ENCODE measurements at regions not wholly inside any gene's neighbourhood (a gene's known extent, or its start where the extent isn't known, plus 50 kb on each side); places are given as distances from the start of the nearest gene placed in this dataset.
"Not testable (repeated sequence)": the region's sequence is repeated elsewhere in the genome, so short reads cannot be mapped to it uniquely, and the experiment has no call there.

- not testable (repeated sequence) for DNase-seq (ENCODE audit: low spot score)
These were observed 81.6 kb downstream of the P2RY10 start for GRCh38 chrX:79026742-79027141.

DNA sequence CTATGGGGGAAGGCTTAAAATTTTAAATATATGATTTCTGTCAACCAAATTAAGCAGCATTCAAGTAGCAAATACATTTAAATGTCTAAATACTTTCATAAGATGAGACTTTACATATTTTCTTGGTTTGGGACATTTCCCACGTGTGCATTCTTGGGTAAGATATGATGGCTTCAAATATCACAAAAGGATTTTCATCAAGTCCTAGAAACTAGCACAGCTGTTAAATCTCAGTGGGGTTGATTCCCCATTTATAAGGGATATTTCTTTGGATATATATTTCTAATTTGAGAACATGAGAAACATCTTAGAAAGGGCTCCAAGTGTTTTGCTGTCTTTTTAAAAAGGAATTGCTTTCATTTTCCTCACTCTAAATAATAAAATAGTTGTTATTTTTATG, 90.2 kb downstream of the P2RY10 start:
- no peak for DNase-seq (ENCODE audit: low spot score)

- DNase-seq (ENCODE audit: low spot score) = no peak
These were observed 91.1 kb downstream of the P2RY10 start for GRCh38 chrX:79036157-79036880.

- no peak for DNase-seq (ENCODE audit: low spot score)
These were observed 78.8 kb upstream of the GPR174 start for GRCh38 chrX:79065696-79066095.

GRCh38 chrX:79078114-79078513, 66.4 kb upstream of the GPR174 start:
- DNase-seq (ENCODE audit: low spot score) = no peak

GRCh38 chrX:79079477-79079876, 65.0 kb upstream of the GPR174 start:
- DNase-seq (ENCODE audit: low spot score) = no peak

DNA sequence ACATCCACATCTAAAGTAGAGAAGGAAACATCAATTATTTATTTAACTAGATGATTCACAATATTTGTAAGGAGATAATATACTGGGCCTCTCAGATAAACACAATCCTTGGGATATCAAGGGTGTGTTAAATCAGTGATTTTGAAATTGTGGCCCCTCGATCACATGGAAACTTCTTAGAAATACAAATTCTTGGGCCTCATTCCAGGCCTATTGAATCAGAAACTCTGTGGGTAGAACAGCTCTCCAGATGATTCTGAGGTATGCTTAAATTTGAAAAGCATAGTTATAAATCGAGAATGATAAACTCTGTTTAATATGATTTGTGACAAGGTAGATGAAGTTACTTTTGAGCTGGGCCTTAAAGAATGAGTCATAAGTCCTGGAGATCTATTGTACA, 64.3 kb upstream of the GPR174 start:
- DNase-seq (ENCODE audit: low spot score) = no peak

DNA sequence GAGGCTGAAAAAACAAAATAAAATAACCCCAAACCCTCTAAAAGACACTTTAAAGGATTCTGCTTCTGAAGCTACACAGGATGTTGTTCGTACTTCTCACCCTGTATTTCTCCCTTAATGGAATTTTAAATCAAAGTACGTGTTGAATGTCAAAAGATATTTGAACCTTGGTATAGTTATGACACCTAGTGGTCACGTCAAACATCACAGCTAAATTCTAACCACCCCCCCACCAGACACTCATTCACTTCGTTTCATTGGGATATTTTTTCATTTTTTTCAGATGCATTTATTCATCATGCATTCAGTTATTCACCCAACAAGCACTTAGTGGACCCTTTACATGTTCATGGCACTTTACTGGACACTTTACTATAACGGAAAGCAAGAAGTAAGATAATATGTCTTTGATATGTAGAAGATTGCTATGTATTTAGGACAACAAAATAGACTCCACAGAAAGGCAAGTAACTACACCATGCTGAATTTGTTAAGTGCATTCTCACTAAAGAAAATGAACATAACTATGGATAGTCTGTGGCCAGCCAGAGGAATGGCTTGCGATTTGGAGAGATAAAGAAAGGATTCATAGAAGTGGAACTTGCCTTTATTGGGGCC, 62.5 kb upstream of the GPR174 start:
- peak; percentile 19 for DNase-seq (ENCODE audit: low spot score)

DNA sequence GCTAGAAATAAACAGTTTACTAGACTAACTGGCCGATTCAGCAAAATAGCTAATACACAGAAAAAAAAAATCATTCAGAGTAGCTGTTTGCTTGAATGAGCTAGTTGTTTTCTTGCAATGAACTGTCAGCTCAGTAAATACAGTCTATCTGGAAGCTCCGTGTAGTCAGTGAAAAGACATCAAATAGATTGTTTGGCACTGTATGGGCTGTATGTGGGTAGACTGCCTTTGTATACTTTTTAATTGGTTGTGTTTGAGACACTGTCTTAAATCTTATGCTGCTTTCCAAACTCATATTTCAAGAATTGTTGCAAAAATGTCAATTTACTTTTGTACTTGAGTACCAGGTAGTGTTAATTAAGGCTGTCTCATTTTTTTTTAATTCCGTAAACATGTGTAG, 61.6 kb upstream of the GPR174 start:
- DNase-seq (ENCODE audit: low spot score) = no peak

GRCh38 chrX:79084923-79085322, 59.6 kb upstream of the GPR174 start:
- no peak for DNase-seq (ENCODE audit: low spot score)

DNA sequence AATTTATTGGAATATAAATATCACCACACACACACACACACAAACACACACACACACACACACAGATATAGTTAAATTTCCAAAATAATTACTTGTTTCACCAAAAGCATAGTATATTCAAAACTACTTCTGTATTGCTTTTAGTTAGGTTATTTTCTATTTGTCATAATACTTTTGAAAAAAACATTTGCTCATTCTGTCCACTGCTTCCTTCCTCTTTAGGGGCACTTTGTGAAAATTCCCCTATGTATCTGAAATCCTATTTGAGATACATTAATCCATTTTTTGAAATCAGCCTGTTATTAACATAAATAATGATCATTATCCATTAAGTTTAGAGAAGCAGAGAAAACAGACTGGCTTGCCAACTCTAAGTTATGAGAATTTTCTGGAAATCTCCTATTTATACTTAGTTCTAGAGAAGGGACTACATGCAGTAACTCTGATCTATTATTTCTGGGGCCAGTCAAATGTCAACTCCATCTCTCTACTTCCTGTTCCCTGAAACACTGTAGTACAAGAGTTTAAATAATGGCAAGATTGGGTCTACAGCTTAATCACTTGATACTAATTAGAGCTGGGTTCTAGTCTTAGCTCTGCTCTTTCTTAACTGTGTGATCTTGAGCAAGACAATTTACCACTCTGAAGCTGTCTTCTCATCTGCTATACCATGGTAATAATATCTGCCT, 54.4 kb upstream of the GPR174 start:
- DNase-seq (ENCODE audit: low spot score) = no peak

DNA sequence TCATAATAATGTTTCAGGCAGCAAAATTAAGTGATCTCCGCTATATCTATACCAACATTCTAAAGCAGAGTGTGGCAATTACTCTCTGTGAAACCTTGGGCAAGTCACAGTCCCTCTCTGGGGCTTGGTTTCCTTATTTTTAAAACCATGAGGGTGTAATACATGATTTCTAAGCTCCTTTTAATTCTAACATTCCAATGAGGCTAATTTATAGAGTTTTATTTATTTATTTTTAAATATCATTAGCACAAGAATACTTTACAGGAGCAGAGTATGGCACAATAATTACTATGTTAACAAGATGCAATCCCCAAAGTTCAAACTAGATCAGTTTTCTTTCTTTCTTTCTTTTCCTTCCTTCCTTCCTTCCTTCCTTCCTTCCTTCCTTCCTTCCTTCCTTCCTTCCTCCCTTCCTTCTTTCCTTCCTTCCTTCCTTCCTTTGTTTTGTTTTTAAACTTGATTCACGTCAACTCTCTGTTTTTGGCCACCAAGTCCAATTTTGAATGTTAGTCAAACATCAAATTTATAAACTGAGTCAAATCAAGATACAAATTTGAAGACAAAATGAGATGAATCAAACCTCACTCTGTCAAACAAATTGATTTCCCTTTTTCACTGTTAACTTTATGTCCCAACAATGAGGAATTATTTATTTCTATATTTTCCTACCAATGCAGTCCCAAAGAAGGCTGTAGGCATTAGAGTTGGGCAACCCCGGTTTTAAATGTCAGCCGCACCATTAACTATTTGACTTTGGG, 50.2 kb upstream of the GPR174 start:
- no peak for DNase-seq (ENCODE audit: low spot score)

All from iPS-NIHi11 (cell line).